Ascending aorta (tissue), 2 donors: ENCODE measurements at regions not wholly inside any gene's neighbourhood (a gene's known extent, or its start where the extent isn't known, plus 50 kb on each side); places are given as distances from the start of the nearest gene placed in this dataset.
"Not testable (repeated sequence)": the region's sequence is repeated elsewhere in the genome, so short reads cannot be mapped to it uniquely, and the experiment has no call there.

Source experiments
- DNase-seq, 2 donors: peaks; one replicate each; pipeline ENCODE4 v3.0.0-alpha.2; 2019; ENCODE audit warnings: low spot score in 2 of 2
- H3K27ac ChIP-seq, 2 donors: fragments of 200-600 bp; sonication (generic); one replicate each; pipeline ENCODE4 v1.5.1; 2016 to 2017; ENCODE audit warnings: mild to moderate bottlenecking in 1 of 2
- H3K27me3 ChIP-seq: fragments of 200-600 bp; sonication (generic); one replicate; pipeline ENCODE4 v1.5.1; 2017
- H3K36me3 ChIP-seq, 2 donors: fragments of 200-600 bp; sonication (generic); one replicate each; pipeline ENCODE4 v1.5.1; 2016
- H3K4me1 ChIP-seq, 2 donors: fragments of 200-600 bp; sonication (generic); one replicate each; pipeline ENCODE4 v1.5.1; 2016 to 2017; ENCODE audit warnings: mild to moderate bottlenecking in 1 of 2
- H3K4me3 ChIP-seq, 2 donors: fragments of 200-600 bp; sonication (generic); one replicate each; pipeline ENCODE4 v1.5.1; 2016 to 2017; ENCODE audit warnings: mild to moderate bottlenecking in 1 of 2
- H3K9me3 ChIP-seq, 2 donors: fragments of 200-600 bp; sonication (generic); one replicate each; pipeline ENCODE4 v1.5.1; 2016
- intact Hi-C: fragments of 100-400 bp; cut with DNase I; formaldehyde crosslinking; loops from one replicate; pipeline ENCODE4 v1.15.1; 2023
- TF ChIP-seq, protein P1 (sequence below), 3 experiments: fragments of 200-600 bp in 2 of 3; fragments of 450-650 bp in 1 of 3; sonication (generic) in 2 of 3; IDR thresholded peaks; one replicate each; pipeline ENCODE4 v1.5.1; 2016 to 2019; ENCODE audit warnings: antibody characterized with exemption in 3 of 3, mild to moderate bottlenecking in 1 of 3, moderate library complexity in 1 of 3

- DNase-seq, result no peak
- TF ChIP-seq, protein P1, sequence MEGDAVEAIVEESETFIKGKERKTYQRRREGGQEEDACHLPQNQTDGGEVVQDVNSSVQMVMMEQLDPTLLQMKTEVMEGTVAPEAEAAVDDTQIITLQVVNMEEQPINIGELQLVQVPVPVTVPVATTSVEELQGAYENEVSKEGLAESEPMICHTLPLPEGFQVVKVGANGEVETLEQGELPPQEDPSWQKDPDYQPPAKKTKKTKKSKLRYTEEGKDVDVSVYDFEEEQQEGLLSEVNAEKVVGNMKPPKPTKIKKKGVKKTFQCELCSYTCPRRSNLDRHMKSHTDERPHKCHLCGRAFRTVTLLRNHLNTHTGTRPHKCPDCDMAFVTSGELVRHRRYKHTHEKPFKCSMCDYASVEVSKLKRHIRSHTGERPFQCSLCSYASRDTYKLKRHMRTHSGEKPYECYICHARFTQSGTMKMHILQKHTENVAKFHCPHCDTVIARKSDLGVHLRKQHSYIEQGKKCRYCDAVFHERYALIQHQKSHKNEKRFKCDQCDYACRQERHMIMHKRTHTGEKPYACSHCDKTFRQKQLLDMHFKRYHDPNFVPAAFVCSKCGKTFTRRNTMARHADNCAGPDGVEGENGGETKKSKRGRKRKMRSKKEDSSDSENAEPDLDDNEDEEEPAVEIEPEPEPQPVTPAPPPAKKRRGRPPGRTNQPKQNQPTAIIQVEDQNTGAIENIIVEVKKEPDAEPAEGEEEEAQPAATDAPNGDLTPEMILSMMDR (IDR thresholded peaks at IDR 0.05), result no peak
- no peak overlapping the region for H3K4me3 ChIP-seq
- H3K27ac ChIP-seq, result no peak overlapping the region
- H3K27me3 ChIP-seq, result no peaks in the 10 kb centered on the region
- no peaks in the 10 kb centered on the region for H3K4me1 ChIP-seq
- no peaks in the 10 kb centered on the region for H3K9me3 ChIP-seq
- H3K36me3 ChIP-seq, result no peaks in the 10 kb centered on the region
- intact Hi-C loops, result no loop called here
Measured at GRCh38 chr4:116197317-116197809, 888.0 kb downstream of the TRAM1L1 start.

GRCh38 chr4:116183241-116183640 is 902.1 kb downstream of the TRAM1L1 start:
- intact Hi-C loops, result no loop called here
- TF ChIP-seq, protein P1 (IDR thresholded peaks at IDR 0.05), result no peak

GRCh38 chr4:116180157-116180601 is 905.2 kb downstream of the TRAM1L1 start:
- Histone ChIP-seq H3K9me3 (no peaks in the 10 kb centered on the region), H3K4me3 (no peak overlapping the region), H3K27me3 (no peaks in the 10 kb centered on the region), H3K36me3 (no peaks in the 10 kb centered on the region), H3K4me1 (no peaks in the 10 kb centered on the region), H3K27ac (no peak overlapping the region)
- no peak for DNase-seq
- TF ChIP-seq, protein P1 (IDR thresholded peaks at IDR 0.05), result no peak
- intact Hi-C loops, result no loop called here

More at GRCh38 chr4:116183241-116183640, 902.1 kb downstream of the TRAM1L1 start:
- Histone ChIP-seq H3K4me1 (no peaks in the 10 kb centered on the region), H3K27me3 (no peaks in the 10 kb centered on the region), H3K27ac (no peak overlapping the region), H3K4me3 (no peak overlapping the region), H3K9me3 (no peaks in the 10 kb centered on the region), H3K36me3 (no peaks in the 10 kb centered on the region)
- DNase-seq, result no peak

DNA sequence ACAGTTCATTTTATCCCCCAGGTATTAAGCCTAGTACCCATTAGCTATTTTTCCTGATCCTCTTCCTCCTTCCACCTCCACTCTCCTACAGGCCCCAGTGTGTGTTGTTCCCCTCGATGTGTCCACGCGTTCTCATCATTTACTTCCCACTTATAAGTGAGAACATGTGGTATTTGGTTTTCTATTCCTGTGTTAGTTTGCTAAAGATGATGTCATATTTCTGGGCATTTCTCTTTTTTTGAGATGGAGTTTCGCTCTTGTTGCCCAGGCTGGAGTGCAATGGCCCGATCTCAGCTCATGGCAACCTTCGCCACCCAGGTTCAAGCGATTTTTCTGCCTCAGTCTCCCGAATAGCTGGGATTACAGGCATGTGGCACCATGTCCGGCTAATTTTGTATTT is 934.0 kb downstream of the TRAM1L1 start:
- H3K36me3 ChIP-seq, H3K9me3 ChIP-seq, H3K4me1 ChIP-seq, H3K4me3 ChIP-seq, H3K27ac ChIP-seq, DNase-seq, H3K27me3 ChIP-seq, intact Hi-C loops: not testable (repeated sequence)

GRCh38 chr4:116150152-116150551 is 935.2 kb downstream of the TRAM1L1 start:
- Histone ChIP-seq H3K27ac (no peak overlapping the region), H3K27me3 (no peaks in the 10 kb centered on the region), H3K36me3 (no peaks in the 10 kb centered on the region), H3K4me3 (no peak overlapping the region), H3K9me3 (no peaks in the 10 kb centered on the region), H3K4me1 (no peaks in the 10 kb centered on the region)
- no peak for DNase-seq
- intact Hi-C loops, result no loop called here
- TF ChIP-seq, protein P1 (IDR thresholded peaks at IDR 0.05), result no peak

GRCh38 chr4:116143198-116143597 is 942.2 kb downstream of the TRAM1L1 start:
- no peak for DNase-seq
- Histone ChIP-seq H3K27ac (no peak overlapping the region), H3K36me3 (no peaks in the 10 kb centered on the region), H3K4me1 (no peaks in the 10 kb centered on the region), H3K9me3 (no peaks in the 10 kb centered on the region), H3K27me3 (no peaks in the 10 kb centered on the region), H3K4me3 (no peak overlapping the region)
- TF ChIP-seq, protein P1 (IDR thresholded peaks at IDR 0.05), result no peak
- intact Hi-C loops, result no loop called here
